Hippocampal formation (tissue), 2 donors: ENCODE measurements at regions not wholly inside any gene's neighbourhood (a gene's known extent, or its start where the extent isn't known, plus 50 kb on each side); places are given as distances from the start of the nearest gene placed in this dataset.
"Not testable (repeated sequence)": the region's sequence is repeated elsewhere in the genome, so short reads cannot be mapped to it uniquely, and the experiment has no call there.

Source experiments
- DNase-seq, 2 donors: peaks; one replicate each; lab custom pipeline; 2025; lab: John Stamatoyannopoulos, UW

DNA sequence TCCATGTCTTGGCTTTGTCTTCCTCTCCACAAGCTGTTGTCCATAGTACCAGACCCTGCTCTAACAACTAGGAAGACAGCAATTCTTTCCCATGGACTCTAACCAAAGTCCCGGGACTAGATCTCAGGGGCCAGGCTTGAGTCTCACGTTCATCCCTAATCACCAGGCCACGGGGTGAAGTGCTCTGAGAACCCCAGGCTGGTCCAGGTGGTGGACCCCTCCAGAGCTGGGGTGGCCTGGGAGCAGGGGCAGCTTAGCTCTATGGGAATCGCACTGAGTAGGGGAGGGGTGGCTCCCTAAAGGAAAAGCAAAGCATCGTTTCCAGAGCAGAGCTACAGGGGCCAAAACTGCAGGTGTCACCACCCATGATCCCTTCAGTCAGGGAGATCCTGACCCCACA lies 150.9 kb downstream of the TPRA1 start:
- no peak for DNase-seq

- no peak for DNase-seq
Observed at GRCh38 chr3:127438951-127439350, 151.1 kb upstream of the PRR20G start.

DNA sequence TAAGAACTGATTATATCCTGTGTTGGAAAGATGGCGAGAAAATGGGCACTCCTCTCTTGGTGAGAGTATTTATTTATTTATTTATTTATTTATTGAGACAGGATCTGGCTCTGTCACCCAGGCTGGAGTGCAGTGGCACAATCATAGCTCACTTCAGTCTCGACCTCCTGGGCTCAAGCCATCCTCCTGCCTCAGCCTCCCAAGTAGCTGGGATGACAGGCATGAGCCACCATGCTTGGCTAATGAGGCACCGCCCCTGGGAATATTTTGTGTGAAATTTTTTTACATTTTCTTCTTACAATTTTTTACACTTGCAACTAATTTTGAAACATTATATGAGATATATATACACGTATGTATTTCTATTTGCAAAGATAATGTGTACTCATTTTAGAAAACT lies 150.5 kb upstream of the PRR20G start:
- DNase-seq = no peak

DNA sequence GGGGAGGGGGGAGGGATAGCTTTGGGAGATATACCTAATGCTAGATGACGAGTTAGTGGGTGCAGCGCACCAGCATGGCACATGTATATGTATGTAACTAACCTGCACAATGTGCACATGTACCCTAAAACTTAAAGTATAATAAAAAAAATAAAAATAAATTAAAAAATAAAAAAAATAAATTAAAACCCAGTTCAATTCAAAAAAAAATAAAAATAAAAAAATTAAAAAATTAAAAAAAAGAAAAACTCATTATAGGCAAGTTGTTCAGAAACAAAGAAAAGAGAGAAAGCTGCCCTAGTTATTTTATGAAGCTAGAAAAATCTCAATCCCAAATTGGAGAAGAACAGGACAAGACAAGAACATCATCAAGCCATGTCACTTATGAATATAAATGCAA lies 147.5 kb upstream of the PRR20G start:
- not testable (repeated sequence) for DNase-seq

DNA sequence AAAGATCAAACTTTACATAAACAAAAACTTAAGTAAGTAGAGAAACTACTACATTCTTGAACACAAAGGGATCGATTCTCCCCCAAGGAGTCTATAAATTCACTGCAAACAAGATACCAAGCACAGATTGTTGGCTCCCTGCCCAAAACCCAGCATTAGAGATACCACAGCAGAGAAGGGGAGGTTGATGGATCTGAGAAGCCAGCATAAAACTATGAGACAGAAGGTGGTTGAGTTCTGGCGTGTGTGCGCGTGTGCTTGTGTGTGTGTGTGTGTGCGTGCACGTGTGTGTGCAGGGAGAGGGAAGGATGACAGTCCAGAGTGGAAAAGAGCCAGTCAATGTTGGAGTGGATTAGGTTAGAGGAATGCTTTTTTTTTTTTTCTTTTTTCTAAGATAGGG lies 143.2 kb upstream of the PRR20G start:
- no peak for DNase-seq

GRCh38 chr3:127428344-127428997 lies 140.6 kb upstream of the PRR20G start:
- no peak for DNase-seq

- no peak for DNase-seq
Observed at GRCh38 chr3:127427666-127428065, 139.8 kb upstream of the PRR20G start.

DNA sequence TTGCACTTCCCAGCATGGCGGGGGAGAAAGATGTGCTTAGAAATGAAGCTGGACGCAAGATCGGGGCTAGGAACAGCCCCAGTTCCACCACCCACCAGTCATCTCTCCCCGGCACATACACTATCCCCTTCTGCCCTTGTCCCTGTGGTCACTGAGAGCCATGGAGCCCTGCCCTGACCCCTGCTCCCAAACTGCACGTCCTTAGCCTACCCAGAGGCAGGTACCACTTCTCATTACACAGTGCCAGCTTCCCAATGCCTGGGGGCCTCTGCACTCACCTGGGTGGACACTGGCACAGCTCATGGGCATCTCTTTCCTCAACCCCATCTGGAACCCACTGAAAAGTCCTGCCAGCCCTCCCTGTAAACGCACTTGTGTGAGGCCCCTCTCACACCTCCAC lies 139.3 kb upstream of the PRR20G start:
- no peak for DNase-seq

GRCh38 chr3:127426444-127427153 lies 138.8 kb upstream of the PRR20G start:
- peak; percentile 20 to 51 for DNase-seq

GRCh38 chr3:127425505-127426443 lies 137.9 kb upstream of the PRR20G start:
- no peak for DNase-seq

DNA sequence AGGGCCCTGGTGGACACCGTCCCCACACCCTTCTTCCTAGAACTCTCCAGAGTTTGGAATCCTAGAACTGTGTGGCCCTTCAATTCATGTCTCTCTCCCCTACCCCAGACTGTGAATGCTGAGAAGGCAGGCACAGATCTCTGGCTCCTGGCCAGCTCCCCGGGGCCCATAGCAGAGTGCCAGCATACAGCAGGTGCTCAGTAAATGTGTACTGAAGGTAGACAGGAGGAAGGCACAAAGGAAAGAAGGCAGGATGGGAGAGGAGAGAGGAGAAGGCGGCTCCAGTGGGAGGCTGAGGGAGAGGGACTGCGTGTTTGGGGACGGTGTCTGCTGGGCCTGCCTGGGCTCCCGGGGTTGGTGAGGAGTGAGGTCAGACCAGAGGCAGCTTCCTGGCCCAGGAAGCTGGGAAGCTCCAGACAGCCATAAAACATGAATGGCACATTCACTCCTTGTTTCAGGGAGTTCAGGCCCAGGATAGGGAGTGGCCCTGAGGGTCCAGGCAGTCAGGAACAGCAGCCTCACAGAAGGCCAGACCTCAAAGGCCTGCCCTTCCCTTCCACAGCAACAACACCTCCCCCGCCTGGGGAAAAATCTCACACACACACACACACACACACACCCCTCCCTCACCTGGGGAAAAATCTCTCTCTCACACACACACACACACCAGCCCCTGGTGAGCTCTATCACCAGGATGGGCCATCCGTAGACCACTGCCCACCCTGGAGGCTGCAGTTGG lies 137.1 kb upstream of the PRR20G start:
- DNase-seq = no peak

- no peak for DNase-seq
Observed at GRCh38 chr3:127423856-127424765, 136.3 kb upstream of the PRR20G start.

- DNase-seq = no peak
Observed at GRCh38 chr3:127422663-127423375, 135.0 kb upstream of the PRR20G start.

DNA sequence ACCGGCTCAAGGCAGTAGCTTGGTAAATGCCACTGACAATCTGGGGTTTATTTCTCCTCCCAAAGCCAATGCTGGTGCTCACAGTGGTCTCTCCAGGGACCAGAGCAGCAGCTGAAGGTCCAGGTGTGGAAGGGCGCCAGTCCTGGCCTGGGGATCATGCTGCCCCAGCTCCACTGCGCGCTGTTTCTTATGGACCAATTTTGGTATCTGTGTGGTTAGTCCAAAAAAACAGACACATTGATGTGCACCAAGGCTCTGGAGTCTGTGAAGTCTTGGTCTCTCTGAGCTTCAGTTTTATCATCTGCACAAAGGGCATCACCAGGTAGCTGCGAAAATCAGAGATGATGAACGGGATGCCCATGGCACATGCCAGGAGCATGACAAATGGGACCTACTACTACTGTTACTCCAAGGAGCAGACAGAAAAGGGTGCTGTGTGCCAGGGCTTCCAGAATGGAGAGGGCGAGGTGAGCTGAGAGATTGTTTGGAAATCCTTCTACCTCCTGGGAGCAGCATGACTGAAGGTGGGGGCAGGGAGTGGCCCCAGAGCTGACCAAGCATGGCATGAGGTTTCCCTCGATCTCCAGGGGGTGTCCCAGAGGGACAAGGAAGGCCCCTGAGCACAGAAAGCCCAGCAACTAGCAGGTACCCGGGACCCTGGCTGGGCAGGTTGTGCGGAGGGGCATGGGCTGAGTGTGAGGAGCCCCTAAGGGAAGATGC lies 134.3 kb upstream of the PRR20G start:
- no peak for DNase-seq

- no peak for DNase-seq
Observed at GRCh38 chr3:127420829-127421228, 133.0 kb upstream of the PRR20G start.

- DNase-seq = no peak
Observed at GRCh38 chr3:127419641-127420553, 132.1 kb upstream of the PRR20G start.

- no peak for DNase-seq
Observed at GRCh38 chr3:127419182-127419581, 131.3 kb upstream of the PRR20G start.

GRCh38 chr3:127418560-127419147 lies 130.8 kb upstream of the PRR20G start:
- DNase-seq = no peak
